GM12892 (cell line): ENCODE measurements at regions not wholly inside any gene's neighbourhood (a gene's known extent, or its start where the extent isn't known, plus 50 kb on each side); places are given as distances from the start of the nearest gene placed in this dataset.

Experiments used
- POLR2A ChIP-seq: IDR thresholded peaks from 2 replicates; pipeline ENCODE4 v1.6.1; 2011; ENCODE audit warnings: low read depth, low read length, control low read depth
- POLR2AphosphoS5 ChIP-seq: IDR thresholded peaks from 2 replicates; pipeline ENCODE4 v1.6.1; 2011; ENCODE audit warnings: low read depth, low read length, control low read depth
- TAF1 ChIP-seq: IDR thresholded peaks from 2 replicates; pipeline ENCODE4 v1.6.1; 2011; ENCODE audit warnings: low read depth, mild to moderate bottlenecking, control low read depth, low read length, borderline replicate concordance

DNA sequence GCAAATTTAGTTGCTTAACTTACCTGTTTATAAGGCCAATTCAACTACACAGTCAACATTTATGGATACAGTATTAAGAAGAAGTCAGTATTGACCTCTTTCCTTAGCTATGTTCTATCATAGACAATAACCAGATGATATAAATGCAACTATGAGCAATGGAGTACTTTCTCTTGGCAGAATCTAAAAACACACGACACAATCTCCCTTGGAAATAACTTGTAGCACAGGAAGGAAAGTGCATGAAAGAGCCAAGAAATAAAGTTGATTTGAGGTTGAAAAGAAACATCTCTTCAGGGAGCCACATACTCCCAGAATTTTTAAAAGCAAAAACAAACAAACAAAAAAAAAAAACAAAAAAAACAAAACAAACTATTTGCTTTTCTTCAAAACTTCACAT lies 145.0 kb downstream of the EVA1A start:
- TF ChIP-seq POLR2A (no peak), POLR2AphosphoS5 (no peak), TAF1 (no peak)
